ENCODE measurements at regions not wholly inside any gene's neighbourhood (a gene's known extent, or its start where the extent isn't known, plus 50 kb on each side); places are given as distances from the start of the nearest gene placed in this dataset.

GRCh38 chr12:86523844-86524243, 267.7 kb upstream of the MGAT4C start:
- H4K20me1 ChIP-seq (ENCODE audit: low read depth): no peaks in the 10 kb centered on the region
- Mint-ChIP-seq H3K36me3 (no peaks in the 10 kb centered on the region), H3K27ac (no peak overlapping the region), H3K9me3 (peaks cover 21% of the 10 kb centered on the region), H3K4me1 (no peaks in the 10 kb centered on the region), H3K4me3 (no peak overlapping the region), H3K27me3 (ENCODE audit: insufficient read depth, low read depth) (no peaks in the 10 kb centered on the region)
- H3K4me2 ChIP-seq: no peak overlapping the region
- H3K27ac ChIP-seq: no peak overlapping the region
- no peak for DNase-seq (ENCODE audit: low spot score)
- peaks cover 3% of the 10 kb centered on the region for H3K4me1 ChIP-seq
- no peak overlapping the region for H2AFZ ChIP-seq (replicated peaks)
- H3K79me2 ChIP-seq (ENCODE audit: low read depth): no peaks in the 10 kb centered on the region
- H3K4me3 ChIP-seq: no peak overlapping the region
- TF ChIP-seq EZH2phosphoT487 (IDR thresholded peaks at IDR 0.05) (no peak), CTCF (IDR thresholded peaks at IDR 0.05) (no peak), EZH2 (IDR thresholded peaks at IDR 0.05) (no peak)
- H3K9me3 ChIP-seq (ENCODE audit: low read depth): no peaks in the 10 kb centered on the region
- no peak overlapping the region for H3K9ac ChIP-seq
- no peaks in the 10 kb centered on the region for H3K36me3 ChIP-seq
- no peaks in the 10 kb centered on the region for H3F3A ChIP-seq (ENCODE audit: low read depth)
- H3K27me3 ChIP-seq: no peaks in the 10 kb centered on the region

GRCh38 chr12:86521870-86522269, 265.7 kb upstream of the MGAT4C start:
- H3K4me1 Mint-ChIP-seq: no peaks in the 10 kb centered on the region
- no peak for TF ChIP-seq EZH2phosphoT487 (IDR thresholded peaks at IDR 0.05)
- TF ChIP-seq EZH2 (IDR thresholded peaks at IDR 0.05): no peak
- no peak for TF ChIP-seq CTCF (IDR thresholded peaks at IDR 0.05)
- H3K9me3 Mint-ChIP-seq: peaks cover 17% of the 10 kb centered on the region
- Histone ChIP-seq H4K20me1 (ENCODE audit: low read depth) (no peaks in the 10 kb centered on the region), H3K4me2 (no peak overlapping the region), H3K4me1 (peaks cover 3% of the 10 kb centered on the region), H3K27ac (no peak overlapping the region), H3K36me3 (no peaks in the 10 kb centered on the region), H2AFZ (replicated peaks) (no peak overlapping the region), H3K27me3 (no peaks in the 10 kb centered on the region), H3K9me3 (ENCODE audit: low read depth) (no peaks in the 10 kb centered on the region), H3K79me2 (ENCODE audit: low read depth) (no peaks in the 10 kb centered on the region), H3K4me3 (no peak overlapping the region), H3K9ac (no peak overlapping the region), H3F3A (ENCODE audit: low read depth) (no peaks in the 10 kb centered on the region)
- no peaks in the 10 kb centered on the region for H3K27me3 Mint-ChIP-seq (ENCODE audit: insufficient read depth, low read depth)
- no peak overlapping the region for H3K4me3 Mint-ChIP-seq
- H3K27ac Mint-ChIP-seq: no peak overlapping the region
- peak; percentile 10 for DNase-seq (ENCODE audit: low spot score)
- no peaks in the 10 kb centered on the region for H3K36me3 Mint-ChIP-seq

GRCh38 chr12:86513226-86513625, 257.0 kb upstream of the MGAT4C start:
- Mint-ChIP-seq H3K4me3 (no peak overlapping the region), H3K4me1 (peaks cover 15% of the 10 kb centered on the region), H3K36me3 (no peaks in the 10 kb centered on the region), H3K27me3 (ENCODE audit: insufficient read depth, low read depth) (no peaks in the 10 kb centered on the region), H3K27ac (no peak overlapping the region), H3K9me3 (no peaks in the 10 kb centered on the region)
- Histone ChIP-seq H3K27me3 (no peaks in the 10 kb centered on the region), H3K4me3 (no peak overlapping the region), H3K9me3 (ENCODE audit: low read depth) (no peaks in the 10 kb centered on the region), H3K4me1 (no peaks in the 10 kb centered on the region), H3K36me3 (no peaks in the 10 kb centered on the region), H3K9ac (no peak overlapping the region), H3K4me2 (no peak overlapping the region), H2AFZ (replicated peaks) (peak overlapping the region; percentile 24), H3F3A (ENCODE audit: low read depth) (no peaks in the 10 kb centered on the region), H4K20me1 (ENCODE audit: low read depth) (no peaks in the 10 kb centered on the region), H3K79me2 (ENCODE audit: low read depth) (no peaks in the 10 kb centered on the region), H3K27ac (no peak overlapping the region)
- no peak for TF ChIP-seq EZH2phosphoT487 (IDR thresholded peaks at IDR 0.05)
- TF ChIP-seq EZH2 (IDR thresholded peaks at IDR 0.05): no peak
- no peak for TF ChIP-seq CTCF (IDR thresholded peaks at IDR 0.05)
- no peak for DNase-seq (ENCODE audit: low spot score)
